ENCODE measurements at regions not wholly inside any gene's neighbourhood (a gene's known extent, or its start where the extent isn't known, plus 50 kb on each side); places are given as distances from the start of the nearest gene placed in this dataset.
"Not testable (repeated sequence)": the region's sequence is repeated elsewhere in the genome, so short reads cannot be mapped to it uniquely, and the experiment has no call there.

DNA sequence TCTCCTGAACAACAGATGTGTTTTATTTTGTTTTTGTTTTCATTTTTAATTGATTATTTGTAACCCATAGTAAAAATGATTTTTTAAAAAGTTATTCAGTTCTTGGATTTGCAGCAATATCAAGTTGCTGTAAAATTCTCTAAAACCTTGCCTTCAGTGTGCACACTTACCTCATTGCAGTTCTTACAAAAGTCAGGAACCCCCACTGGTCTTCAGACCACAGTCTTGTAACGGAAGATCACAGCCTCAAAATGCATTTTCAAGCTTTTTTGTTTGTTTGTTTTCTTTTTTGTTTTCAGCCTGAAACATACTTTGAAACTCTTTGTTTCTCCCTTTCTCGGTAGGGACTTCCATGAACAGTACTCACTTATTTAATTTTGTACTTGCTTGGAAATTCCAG is 1012.8 kb upstream of the GYPC start:
- DNase-seq = no peak

DNA sequence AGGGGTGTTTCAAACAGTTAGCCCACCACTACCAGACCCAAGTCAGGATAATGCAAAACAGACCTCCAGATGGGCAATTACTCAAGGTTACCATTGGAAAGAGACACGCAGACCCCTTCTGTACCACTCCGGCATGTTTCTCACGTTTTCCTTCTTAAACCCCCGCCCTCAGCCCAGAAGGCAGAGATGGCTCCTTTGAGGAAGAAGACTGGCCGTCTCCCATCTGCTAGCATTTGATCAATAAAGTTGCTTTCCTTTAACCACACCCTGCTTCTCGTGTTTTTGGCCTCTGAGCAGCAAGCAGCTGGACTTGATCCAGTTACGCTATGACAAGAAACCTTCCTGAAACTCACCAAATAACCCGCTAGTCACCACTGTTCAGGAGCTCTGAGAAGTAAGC is 1012.4 kb upstream of the GYPC start:
- DNase-seq = no peak

DNA sequence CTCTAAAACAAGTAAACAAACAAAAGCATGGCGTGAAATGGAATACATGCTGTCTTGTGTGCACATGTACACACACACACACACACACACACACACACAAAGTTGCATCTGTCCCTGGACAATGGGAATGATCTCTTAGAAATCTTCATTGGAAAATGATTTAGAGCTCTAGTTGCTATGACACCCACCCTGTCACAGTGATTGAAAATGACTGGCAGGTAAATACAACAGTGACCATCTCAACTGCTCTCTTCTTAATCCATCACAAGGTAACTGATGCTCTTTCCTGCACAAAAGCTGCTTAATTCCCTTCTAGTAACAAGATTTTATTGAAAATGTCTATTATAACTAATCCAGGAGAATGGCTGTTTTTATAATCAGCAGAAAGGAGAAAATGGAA is 1011.7 kb upstream of the GYPC start:
- DNase-seq = no peak

DNA sequence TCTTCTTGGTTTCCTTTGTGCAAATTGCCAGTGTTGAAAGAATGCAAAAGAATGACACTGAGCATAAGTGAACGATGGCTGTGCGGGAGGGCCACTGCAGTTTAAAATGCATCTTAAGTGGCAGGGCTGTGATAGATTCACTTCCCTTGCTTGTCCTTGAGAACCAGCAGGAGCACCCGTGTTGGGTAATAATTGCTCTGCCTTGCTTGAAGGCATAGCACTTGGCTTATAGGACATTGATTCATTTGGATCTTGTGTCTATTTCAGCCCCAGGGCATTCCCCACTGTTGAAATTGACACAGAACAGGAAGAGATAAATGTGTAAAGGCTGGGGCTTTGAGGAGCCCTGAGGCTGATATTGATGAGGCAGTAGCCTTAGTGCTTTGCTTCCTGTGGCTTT is 1003.7 kb upstream of the GYPC start:
- DNase-seq = no peak

DNA sequence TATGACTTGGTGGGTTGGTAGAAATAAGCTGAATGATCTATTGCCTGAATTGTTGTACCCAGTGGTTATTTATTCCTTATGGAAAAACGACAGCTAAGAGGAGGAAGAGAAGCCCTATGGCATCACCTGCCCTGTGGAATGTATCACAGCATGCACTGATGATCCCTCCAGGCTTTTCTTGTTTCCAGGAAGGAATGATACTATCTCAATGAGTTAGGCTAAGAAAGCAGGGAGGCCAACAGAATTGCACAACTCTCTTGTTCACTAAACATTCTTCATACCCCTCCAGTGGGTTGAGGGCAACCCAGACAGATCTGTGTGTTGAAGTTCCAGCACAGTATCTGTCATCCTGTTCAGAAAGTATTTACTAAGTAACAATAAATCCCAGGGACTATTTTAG is 1001.7 kb upstream of the GYPC start:
- no peak for DNase-seq

DNA sequence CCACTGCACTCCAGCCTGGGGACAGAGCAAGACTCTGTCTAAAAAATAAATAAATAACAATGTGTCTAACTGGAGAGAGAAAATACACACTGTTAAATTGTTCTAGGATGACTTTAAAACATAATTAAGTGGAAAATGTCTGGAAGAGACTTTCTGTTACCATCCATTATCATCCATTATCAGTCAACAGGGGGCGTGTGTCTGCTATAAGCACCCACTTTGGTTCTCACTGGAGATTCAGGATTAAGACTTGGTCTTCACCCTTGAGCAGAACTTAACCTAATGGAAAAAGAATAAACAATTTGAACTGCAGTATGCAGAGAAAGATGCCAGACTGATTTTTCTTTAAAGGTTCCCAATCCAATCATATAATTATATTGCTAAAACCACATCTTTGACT is 999.8 kb upstream of the GYPC start:
- DNase-seq = no peak

DNA sequence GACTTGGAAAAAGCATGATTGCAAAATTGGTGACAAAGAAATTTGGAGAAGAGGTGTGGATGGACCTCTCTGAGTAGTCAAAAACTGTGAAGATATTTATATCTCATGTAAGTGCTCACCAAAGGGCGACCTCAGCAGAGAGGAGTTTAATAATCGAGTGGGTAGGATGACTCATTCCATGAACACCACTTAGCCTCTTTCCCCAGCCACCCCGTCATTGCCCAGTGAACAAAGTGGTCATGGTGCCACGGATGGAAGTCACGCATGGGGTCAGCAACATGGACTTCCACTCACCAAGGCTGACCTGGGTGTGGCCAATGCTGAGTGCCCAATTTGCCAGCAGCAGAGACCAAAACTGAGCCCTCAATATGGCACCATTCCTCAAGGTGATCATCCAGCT is 997.4 kb upstream of the GYPC start:
- no peak for DNase-seq

DNA sequence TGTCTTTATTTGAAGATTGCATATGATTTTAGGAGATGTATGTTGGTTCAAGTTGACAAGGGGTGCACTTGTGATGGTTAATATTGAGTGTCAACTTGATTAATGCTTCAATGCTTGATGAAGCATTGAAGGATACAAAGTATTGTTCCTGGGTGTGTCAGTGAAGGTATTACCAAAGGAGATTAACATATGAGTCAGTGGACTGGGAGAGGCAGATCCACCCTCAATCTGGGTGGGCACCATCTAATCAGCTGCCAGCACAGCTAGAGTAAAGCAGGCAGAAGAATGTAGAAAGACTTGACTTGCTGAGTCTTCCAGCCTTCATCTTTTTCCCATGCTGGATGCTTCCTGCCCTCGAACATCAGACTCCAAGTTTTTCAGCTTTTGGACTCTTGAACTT is 995.6 kb upstream of the GYPC start:
- DNase-seq = not testable (repeated sequence)

DNA sequence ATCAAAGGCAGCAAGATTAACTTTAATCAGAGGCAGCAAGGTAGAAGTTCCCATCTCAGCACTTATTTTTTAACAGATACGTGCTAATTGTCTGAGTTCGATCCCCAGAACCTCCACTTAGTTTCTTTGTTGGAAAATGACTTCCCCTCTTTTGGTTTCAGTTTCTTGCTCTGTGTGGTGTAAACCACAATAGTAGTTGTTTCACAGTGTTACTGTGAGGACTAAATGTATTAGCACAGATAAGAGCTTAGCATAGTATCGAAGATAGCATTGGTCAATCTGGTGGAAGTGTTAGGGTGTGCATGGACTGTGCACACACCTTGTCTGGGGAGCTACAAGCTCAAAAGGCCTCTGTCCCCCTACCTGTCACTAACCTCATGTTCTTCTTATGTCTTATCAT is 988.3 kb upstream of the GYPC start:
- no peak for DNase-seq

DNA sequence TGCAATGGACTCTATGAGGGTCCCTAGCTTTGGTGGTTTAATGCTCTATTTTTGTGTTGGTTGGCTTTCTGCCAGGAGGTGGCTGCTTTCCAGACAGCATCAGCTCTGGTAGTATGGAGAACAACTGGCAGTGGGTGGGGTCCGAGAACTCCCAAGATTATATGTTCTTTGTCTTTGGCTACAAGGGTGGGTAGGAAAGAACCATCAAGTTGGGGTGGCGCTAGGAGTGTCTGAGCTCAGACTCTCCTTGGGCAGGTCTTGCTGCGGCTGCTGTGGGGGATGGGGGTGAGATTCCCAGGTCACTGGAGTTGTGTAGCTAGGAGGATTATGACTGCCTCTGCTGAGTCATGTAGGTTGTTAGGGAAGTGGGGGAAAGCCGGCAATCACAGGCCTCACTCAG is 976.1 kb upstream of the GYPC start:
- no peak for DNase-seq

DNA sequence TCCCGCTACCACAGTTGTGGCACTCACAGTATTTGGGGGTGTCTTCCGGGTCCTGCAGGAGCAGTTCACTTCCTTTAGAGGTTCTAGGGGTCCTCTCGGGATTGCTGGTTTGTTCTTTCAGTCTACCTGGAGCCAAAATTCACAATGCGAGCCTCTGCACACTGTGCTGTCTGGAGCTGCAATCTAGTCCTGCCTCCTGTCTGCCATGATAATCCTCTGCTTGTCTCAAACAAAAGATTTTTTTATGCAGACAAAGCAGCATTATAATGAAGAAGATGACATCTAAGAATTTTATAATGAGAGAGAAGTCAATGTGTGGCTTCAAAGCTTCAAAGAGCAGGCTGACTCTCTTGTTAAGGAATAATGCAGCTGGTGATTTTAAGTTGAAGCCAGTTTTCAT is 975.1 kb upstream of the GYPC start:
- DNase-seq = no peak

DNA sequence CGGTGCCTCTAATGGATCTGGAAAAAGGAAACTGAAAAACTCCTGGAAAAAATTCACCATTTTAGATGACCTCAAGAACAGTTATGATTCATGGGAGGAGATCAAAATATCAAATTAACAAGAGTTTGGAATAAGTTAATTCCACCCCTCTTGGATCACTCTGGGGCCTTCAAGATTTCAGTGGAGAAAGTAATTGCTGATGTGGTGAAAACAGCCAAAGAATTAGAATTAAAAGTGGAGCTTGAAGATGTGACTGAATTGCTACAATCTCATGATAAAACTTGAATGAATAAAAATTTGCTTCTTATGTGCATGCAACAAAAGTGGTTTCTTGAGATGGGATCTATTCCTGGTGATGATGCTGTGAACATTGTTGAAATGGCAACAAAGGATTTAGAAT is 974.4 kb upstream of the GYPC start:
- DNase-seq = no peak

DNA sequence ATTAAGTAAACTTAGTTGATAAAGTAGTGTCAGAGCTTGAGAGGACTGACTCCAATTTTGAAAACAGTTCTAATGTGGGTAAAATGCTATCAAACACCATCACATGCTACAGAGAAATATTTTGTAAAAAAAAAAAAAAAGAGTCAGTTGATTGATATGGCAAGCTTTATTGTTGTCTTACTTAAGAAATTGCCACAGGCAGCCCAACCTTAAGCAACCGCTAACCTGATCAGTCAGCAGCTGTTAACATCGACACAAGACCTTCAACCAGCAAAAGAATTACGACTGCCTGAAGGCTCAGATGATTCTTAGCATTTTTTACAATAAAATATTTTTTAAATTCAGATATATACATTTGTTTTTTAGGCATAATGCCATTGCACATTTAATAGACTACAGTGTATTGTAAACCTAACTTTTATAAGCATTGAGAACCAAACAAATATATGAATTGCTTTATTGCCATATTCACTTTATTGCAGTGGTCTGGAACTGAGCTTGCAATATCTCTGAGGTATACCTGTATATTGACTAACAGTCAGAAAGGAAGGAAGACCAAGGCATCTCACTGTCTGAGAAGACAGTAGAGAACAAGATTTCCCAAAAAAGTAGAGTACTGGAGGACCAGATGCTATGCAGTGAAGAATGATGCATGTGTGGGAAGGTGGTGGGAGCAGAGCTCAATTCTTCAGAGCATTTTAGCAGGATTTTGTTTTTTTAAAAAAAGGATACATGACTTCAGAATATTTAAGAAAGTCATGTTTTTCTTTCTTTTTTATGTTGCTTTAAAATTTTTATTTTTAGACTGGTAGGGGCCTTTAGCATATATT is 973.8 kb upstream of the GYPC start:
- no peak for DNase-seq

DNA sequence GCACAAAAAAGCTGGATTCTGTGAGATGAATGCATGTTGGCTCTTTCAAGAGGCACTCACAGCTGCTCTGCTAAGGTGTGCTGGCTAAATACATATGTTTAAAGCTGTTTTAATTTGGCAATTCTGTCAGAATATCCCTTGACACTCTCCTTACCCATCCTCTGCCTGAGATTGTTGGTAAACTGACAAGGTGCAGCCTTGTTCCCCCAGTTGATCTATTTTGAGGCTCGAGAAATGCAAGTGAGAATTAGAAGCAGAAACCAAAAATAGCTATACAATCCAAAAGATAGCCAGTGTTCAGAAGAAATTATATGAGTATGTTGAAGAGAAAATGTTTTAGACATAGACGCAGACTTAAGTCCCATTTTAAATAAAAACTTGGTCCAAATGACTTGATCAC is 971.7 kb upstream of the GYPC start:
- no peak for DNase-seq

DNA sequence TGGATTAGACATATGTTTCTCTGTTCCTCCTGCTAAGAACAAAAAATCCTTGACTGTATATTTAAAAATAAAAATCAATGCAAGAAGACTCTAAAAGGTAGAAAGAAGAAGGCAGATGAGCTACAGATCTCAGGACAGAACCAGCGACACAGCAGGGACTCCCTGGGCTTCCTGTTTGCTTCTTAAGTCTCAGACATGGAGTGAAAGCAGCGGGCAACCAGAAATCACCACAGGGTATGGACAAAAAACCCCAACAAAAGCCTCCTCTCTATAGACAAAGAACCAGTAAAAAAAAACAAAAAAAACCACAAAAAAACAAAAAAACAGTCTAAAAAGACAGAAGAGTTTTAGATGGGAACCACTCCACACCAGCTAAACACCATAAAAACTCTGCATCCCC is 971.0 kb upstream of the GYPC start:
- DNase-seq = no peak

DNA sequence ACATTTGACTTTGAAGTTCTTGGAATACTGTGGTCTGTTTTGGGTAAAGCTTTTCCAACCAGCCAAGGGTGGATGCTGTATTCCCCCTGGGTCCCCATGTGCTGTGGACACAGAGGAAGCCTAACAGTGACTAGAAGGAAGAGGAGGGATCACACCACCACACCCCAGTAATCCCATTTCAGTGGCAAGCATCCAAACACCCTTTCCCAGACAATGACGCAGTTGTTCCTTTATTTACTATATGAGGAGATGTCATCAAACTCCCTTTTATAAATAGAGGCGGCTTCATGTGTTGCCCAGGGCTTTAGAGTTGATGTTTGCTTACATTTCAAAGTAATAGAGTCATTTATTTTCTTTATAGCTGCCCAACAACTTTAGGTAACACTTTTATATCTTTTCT is 959.4 kb upstream of the GYPC start:
- DNase-seq = no peak

DNA sequence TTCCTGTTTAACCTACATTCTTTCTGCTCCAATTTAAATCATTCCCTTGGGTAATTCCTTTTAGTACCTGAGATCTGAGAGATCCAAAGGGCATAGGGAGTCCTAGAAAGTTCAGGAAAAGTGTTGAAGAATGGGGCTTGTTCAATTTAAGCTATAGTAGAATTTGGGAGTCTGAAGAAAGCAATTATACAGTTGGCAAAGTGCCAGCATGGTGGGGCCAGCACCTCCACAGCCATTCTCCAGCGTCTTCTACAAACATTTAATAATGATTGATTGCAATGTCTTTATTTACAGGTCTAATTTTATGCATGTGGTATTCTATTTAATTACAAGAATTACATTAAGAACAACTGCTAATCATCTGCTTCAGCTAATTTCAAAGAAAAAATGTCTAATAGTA is 957.7 kb upstream of the GYPC start:
- no peak for DNase-seq

DNA sequence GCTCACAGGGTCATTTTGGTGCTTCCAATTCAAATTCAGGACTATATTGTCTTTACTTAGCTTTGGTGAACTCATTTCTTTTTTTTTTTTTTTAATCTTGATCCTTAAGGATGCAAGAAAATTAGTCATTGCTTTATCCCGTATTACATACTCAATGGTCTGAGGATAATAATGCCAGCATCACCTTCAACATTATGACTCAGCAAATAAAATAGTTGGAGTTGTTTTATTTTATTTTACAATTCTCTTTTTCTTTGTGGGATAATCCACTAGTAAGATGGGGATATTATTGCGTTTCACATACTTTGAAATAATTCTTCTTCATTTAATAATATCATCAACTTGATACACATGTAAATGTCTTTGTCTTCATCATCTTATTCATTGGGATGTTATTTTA is 954.9 kb upstream of the GYPC start:
- no peak for DNase-seq

DNA sequence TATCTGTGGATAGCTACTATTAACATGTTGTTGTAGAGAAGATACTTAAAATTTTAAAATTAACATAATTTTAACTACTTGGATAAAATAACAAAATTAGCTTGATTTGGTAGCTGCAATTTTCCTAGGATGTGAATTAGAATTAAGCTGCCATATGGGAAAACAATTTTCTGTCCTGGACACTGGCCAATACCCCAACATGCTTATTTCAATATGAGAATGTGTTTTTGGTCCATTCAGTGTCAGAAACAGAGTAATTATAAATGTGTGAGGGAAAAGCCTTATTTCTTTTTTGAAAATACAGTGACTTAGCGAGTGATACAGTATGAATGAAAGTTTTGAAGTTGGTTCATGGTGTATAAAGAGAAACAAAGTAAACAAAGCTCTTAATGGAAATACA is 948.3 kb upstream of the GYPC start:
- no peak for DNase-seq

DNA sequence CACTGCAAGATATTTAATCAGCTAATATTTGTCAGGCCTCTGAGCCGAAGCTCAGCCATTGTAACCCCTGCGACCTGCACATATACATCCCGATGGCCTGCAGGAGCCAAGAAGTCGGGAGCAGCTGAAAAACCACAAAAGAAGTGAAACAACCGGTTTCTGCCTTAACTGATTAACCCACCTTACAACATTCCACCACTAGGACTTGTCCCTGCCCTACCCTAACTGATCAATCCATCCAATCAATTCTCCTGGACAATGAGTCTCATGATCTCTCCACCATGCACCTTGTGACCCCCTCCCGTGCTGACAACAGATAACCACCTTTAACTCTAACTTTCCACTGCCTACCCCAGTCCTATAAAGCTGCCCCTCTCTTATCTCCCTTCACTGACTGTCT is 945.4 kb upstream of the GYPC start:
- no peak for DNase-seq

DNA sequence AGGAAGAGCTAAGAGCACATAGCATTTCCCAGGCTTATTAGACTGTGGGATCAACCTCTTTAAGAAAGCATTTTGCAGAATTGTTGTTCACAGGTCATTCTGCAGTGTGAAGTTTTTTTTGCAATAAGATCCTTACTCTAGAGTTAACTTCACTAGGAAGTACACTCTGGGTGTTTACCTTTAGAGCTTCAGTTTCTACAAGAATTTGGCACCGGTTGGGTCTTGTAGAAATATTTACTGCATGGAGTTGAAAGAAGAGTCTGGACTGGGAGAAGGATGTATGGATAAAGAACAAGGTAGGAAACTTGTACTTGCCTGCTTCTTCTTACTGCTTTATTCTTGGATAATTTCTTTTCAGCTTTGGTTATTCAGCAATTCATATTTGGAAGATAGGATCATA is 944.9 kb upstream of the GYPC start:
- DNase-seq = no peak

DNA sequence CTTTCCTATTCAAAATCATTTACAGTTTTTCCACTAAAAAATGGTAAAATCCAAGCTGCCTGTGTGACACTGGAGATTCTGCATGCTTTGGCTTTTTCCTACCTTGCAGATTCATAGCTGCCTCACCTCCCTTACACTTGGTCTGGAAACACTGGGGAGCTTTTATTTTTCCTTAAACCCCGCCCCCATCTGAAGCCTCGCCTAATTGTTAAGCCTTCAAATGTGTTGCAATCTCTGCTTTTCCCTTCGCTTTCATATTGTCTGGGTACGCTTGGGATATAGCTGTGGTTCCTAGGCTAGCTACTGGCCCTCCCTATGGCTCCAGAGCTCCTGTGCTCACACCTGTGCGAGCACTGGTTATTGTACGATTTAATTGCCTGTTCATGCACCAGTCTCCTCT is 942.4 kb upstream of the GYPC start:
- DNase-seq = no peak

DNA sequence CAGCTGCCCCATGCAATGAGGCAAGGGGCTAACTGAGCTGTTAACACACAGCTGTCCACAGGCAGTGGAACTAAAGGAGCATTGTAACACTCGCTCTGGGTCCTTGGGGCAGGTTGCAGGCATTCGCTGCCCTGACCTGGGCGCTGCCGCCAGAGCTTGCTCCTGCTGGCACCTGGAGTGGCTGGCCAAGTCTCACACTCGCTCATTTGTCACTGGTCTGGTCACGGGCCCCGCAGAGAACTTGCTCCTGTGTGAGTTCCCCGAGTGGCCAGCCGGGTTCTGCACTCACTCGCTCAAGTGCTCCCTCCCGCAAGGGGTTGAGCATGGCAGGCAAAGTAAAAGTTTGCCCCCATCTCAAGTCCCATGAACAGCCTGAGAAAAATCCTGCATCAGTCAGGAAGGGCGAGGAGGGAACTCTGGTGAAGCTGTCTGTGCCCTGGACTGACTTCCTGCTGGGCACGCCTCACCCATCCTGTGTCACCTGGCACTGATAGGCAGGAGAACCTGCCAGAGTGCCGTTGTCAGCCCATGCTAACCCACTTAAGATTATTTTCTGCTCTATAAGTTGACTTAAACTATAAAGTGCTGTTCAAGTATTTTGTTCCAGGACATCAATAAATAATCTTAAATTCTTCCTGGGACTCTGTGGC is 934.8 kb upstream of the GYPC start:
- DNase-seq = no peak

DNA sequence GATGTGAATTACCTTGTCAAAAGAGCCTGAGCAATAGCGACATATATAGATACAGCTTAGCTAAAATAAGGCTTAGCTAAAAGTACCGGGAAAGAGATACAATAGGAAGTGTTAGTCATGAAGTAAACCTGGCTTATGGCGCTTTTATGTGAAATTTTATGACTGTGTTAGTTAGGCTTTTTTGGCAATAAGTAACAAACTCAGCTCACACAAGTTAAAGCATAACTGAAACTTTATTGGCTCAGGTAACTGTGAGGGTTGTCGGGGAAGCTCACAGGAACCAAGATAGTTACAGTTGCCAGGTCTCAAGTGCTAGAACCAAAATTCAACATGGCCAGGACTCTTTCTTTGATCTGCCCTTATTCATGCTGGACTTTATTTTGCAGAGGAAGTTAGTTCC is 925.0 kb upstream of the GYPC start:
- no peak for DNase-seq

DNA sequence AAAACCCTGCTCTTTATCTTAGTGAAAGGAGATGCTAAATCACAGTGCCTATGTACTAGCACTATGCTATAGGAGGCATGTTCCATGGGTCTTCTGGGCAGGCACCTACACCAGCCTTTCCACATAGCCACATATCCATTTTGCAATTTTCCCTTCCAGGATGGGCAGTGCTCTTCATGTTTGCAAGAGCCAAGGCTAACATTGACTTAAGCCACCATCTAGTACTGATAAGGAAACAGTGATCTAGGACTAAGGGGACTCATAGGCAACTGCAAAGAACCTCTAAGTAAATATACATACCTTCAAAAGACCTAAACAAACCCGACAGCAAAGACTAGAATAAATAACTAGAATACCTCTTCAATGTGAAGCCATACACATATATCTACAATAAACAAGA is 919.7 kb upstream of the GYPC start:
- no peak for DNase-seq

All from activated naive CD4-positive, alpha-beta T cell treated with anti-CD3 and anti-CD28 coated beads, Interleukin-2, amount 50 U/mL, for 16 hours (primary cell).